ENCODE measurements at regions not wholly inside any gene's neighbourhood (a gene's known extent, or its start where the extent isn't known, plus 50 kb on each side); places are given as distances from the start of the nearest gene placed in this dataset.
A peak's percentile ranks its signal among the peaks of the same experiment; 100 is the strongest.

- no peak for DNase-seq (ENCODE audit: low spot score)
- peaks cover 15% of the 10 kb centered on the region for H3K36me3 Mint-ChIP-seq
- no peak for TF ChIP-seq EZH2phosphoT487 (IDR thresholded peaks at IDR 0.05)
- no peak for TF ChIP-seq EZH2 (IDR thresholded peaks at IDR 0.05)
- TF ChIP-seq, protein P1, sequence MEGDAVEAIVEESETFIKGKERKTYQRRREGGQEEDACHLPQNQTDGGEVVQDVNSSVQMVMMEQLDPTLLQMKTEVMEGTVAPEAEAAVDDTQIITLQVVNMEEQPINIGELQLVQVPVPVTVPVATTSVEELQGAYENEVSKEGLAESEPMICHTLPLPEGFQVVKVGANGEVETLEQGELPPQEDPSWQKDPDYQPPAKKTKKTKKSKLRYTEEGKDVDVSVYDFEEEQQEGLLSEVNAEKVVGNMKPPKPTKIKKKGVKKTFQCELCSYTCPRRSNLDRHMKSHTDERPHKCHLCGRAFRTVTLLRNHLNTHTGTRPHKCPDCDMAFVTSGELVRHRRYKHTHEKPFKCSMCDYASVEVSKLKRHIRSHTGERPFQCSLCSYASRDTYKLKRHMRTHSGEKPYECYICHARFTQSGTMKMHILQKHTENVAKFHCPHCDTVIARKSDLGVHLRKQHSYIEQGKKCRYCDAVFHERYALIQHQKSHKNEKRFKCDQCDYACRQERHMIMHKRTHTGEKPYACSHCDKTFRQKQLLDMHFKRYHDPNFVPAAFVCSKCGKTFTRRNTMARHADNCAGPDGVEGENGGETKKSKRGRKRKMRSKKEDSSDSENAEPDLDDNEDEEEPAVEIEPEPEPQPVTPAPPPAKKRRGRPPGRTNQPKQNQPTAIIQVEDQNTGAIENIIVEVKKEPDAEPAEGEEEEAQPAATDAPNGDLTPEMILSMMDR (IDR thresholded peaks at IDR 0.05) = no peak
- no peak overlapping the region for H3K4me3 Mint-ChIP-seq
- Histone ChIP-seq H3K27me3 (no peaks in the 10 kb centered on the region), H3K79me2 (ENCODE audit: low read depth) (no peaks in the 10 kb centered on the region), H2AFZ (replicated peaks) (no peak overlapping the region), H3K36me3 (no peaks in the 10 kb centered on the region), H3K4me2 (no peak overlapping the region), H3F3A (ENCODE audit: low read depth) (peaks cover 14% of the 10 kb centered on the region), H4K20me1 (ENCODE audit: low read depth) (no peaks in the 10 kb centered on the region), H3K9ac (no peak overlapping the region), H3K27ac (no peak overlapping the region), H3K9me3 (ENCODE audit: low read depth) (no peaks in the 10 kb centered on the region), H3K4me3 (no peak overlapping the region), H3K4me1 (peaks cover 41% of the 10 kb centered on the region)
- H3K27ac Mint-ChIP-seq = no peak overlapping the region
- H3K9me3 Mint-ChIP-seq = peaks cover 23% of the 10 kb centered on the region
- H3K4me1 Mint-ChIP-seq = peaks cover 36% of the 10 kb centered on the region
- peaks cover 4% of the 10 kb centered on the region for H3K27me3 Mint-ChIP-seq (ENCODE audit: insufficient read depth, low read depth)
Measured at GRCh38 chr6:22627644-22628043, 58.3 kb downstream of the HDGFL1 start.

DNA sequence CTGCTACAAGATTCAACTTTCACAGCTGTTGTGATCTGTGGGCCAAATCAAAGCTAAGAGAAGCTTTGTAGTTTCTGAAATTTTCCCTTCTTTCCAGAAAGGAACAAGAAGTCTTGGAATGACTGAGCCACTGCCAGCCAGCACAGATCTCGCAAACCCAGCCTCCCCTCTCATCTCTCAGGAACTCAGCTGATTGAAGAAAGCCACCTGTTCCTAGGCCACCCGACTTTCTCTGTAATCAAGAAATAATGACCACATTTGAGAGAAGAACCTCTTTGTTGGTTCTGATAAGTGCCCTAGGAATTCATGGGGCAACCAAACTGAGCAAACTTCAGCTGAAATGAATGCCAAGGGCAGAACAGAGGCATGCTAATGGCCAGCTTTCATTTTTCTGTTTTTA, 61.7 kb downstream of the HDGFL1 start:
- Histone ChIP-seq H3K36me3 (no peaks in the 10 kb centered on the region), H3K27me3 (no peaks in the 10 kb centered on the region), H3K27ac (no peak overlapping the region), H3K4me2 (peak overlapping the region; percentile 47), H3K4me1 (peaks cover 43% of the 10 kb centered on the region), H4K20me1 (ENCODE audit: low read depth) (no peaks in the 10 kb centered on the region), H3K4me3 (no peak overlapping the region), H3F3A (ENCODE audit: low read depth) (peaks cover 25% of the 10 kb centered on the region), H3K9ac (no peak overlapping the region), H3K79me2 (ENCODE audit: low read depth) (no peaks in the 10 kb centered on the region), H3K9me3 (ENCODE audit: low read depth) (no peaks in the 10 kb centered on the region), H2AFZ (replicated peaks) (no peak overlapping the region)
- H3K4me1 Mint-ChIP-seq = peaks cover 48% of the 10 kb centered on the region
- TF ChIP-seq EZH2 (IDR thresholded peaks at IDR 0.05) (no peak), EZH2phosphoT487 (IDR thresholded peaks at IDR 0.05) (no peak)
- TF ChIP-seq, protein P1 (IDR thresholded peaks at IDR 0.05) = no peak
- H3K27me3 Mint-ChIP-seq (ENCODE audit: insufficient read depth, low read depth) = peaks cover 2% of the 10 kb centered on the region
- DNase-seq (ENCODE audit: low spot score) = peak; percentile 18
- H3K27ac Mint-ChIP-seq = peak overlapping the region; percentile 95
- peaks cover 20% of the 10 kb centered on the region for H3K9me3 Mint-ChIP-seq
- H3K36me3 Mint-ChIP-seq = peaks cover 15% of the 10 kb centered on the region
- no peak overlapping the region for H3K4me3 Mint-ChIP-seq

DNA sequence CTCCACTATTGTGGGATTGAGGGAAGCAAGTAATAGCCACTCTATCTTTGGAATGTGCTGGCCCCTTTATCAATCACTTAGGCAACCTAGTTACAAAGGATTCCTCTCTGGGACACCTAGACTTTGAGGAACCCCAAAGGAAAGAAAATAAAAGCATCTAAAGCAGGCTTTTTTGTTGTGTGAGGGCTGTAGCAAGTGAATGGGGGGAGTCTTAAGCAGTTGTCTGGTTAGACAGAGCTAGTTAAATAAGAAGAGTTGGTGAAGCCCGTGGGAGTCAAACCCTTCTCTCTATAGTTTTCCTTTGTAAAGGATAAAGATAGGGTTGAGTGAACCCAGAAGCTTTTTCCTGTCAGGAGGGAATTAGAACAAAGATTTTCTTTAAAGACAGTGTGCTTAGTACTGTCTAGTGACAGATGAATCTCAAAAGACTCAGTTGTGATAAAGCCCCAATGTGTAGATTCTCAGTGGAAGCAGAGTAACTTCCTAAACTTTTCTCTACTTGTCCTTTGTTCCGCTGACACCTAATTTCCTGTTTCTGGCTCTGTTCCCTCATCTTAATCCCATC, 63.3 kb downstream of the HDGFL1 start:
- peaks cover 7% of the 10 kb centered on the region for H3K36me3 Mint-ChIP-seq
- no peaks in the 10 kb centered on the region for H3K9me3 ChIP-seq (ENCODE audit: low read depth)
- peak overlapping the region; percentile 97 for H3K27ac ChIP-seq
- no peaks in the 10 kb centered on the region for H3K79me2 ChIP-seq (ENCODE audit: low read depth)
- H3F3A ChIP-seq (ENCODE audit: low read depth) = peaks cover 25% of the 10 kb centered on the region
- DNase-seq (ENCODE audit: low spot score) = peak; percentile 82
- H4K20me1 ChIP-seq (ENCODE audit: low read depth) = no peaks in the 10 kb centered on the region
- H3K27me3 ChIP-seq = no peaks in the 10 kb centered on the region
- H3K27ac Mint-ChIP-seq = peak overlapping the region; percentile 83
- no peak overlapping the region for H3K9ac ChIP-seq
- TF ChIP-seq EZH2phosphoT487 (IDR thresholded peaks at IDR 0.05) (peak; percentile 75), EZH2 (IDR thresholded peaks at IDR 0.05) (no peak)
- no peak overlapping the region for H3K4me3 Mint-ChIP-seq
- peak overlapping the region; percentile 47 for H3K4me2 ChIP-seq
- no peak overlapping the region for H2AFZ ChIP-seq (replicated peaks)
- peaks cover 56% of the 10 kb centered on the region for H3K4me1 Mint-ChIP-seq
- H3K4me1 ChIP-seq = peaks cover 43% of the 10 kb centered on the region
- peaks cover 2% of the 10 kb centered on the region for H3K27me3 Mint-ChIP-seq (ENCODE audit: insufficient read depth, low read depth)
- H3K36me3 ChIP-seq = no peaks in the 10 kb centered on the region
- peaks cover 6% of the 10 kb centered on the region for H3K9me3 Mint-ChIP-seq
- H3K4me3 ChIP-seq = peak overlapping the region; percentile 5

GRCh38 chr6:22636452-22636851, 67.1 kb downstream of the HDGFL1 start:
- H3K79me2 ChIP-seq (ENCODE audit: low read depth) = no peaks in the 10 kb centered on the region
- no peaks in the 10 kb centered on the region for H3K27me3 ChIP-seq
- Mint-ChIP-seq H3K4me1 (peaks cover 32% of the 10 kb centered on the region), H3K27ac (no peak overlapping the region), H3K36me3 (no peaks in the 10 kb centered on the region), H3K4me3 (no peak overlapping the region), H3K9me3 (no peaks in the 10 kb centered on the region), H3K27me3 (ENCODE audit: insufficient read depth, low read depth) (peaks cover 2% of the 10 kb centered on the region)
- no peak overlapping the region for H3K4me3 ChIP-seq
- no peaks in the 10 kb centered on the region for H4K20me1 ChIP-seq (ENCODE audit: low read depth)
- H3F3A ChIP-seq (ENCODE audit: low read depth) = peaks cover 21% of the 10 kb centered on the region
- no peaks in the 10 kb centered on the region for H3K9me3 ChIP-seq (ENCODE audit: low read depth)
- H2AFZ ChIP-seq (replicated peaks) = no peak overlapping the region
- H3K4me1 ChIP-seq = peaks cover 22% of the 10 kb centered on the region
- no peaks in the 10 kb centered on the region for H3K36me3 ChIP-seq
- H3K4me2 ChIP-seq = no peak overlapping the region
- no peak overlapping the region for H3K9ac ChIP-seq
- no peak overlapping the region for H3K27ac ChIP-seq
- no peak for DNase-seq (ENCODE audit: low spot score)
- TF ChIP-seq EZH2phosphoT487 (IDR thresholded peaks at IDR 0.05) = no peak
- TF ChIP-seq, protein P1 (IDR thresholded peaks at IDR 0.05) = no peak
- no peak for TF ChIP-seq EZH2 (IDR thresholded peaks at IDR 0.05)

Data from neural progenitor cell (in vitro differentiated cells).